Nephron progenitor cell (in vitro differentiated cells): ENCODE measurements at regions not wholly inside any gene's neighbourhood (a gene's known extent, or its start where the extent isn't known, plus 50 kb on each side); places are given as distances from the start of the nearest gene placed in this dataset.

Experiments used
- DNase-seq: peaks from one replicate; pipeline ENCODE4 v3.0.0; 2021
- H3K27ac Mint-ChIP-seq: 2 replicates; pipeline ENCODE4 v1.8.0; 2021; ENCODE audit warnings: mild to moderate bottlenecking, moderate library complexity, mixed read lengths
- H3K27me3 Mint-ChIP-seq: 2 replicates; pipeline ENCODE4 v1.8.0; 2021; ENCODE audit warnings: mild to moderate bottlenecking, low read depth, mixed read lengths; ENCODE audit not compliant: poor library complexity
- H3K36me3 Mint-ChIP-seq: 2 replicates; pipeline ENCODE4 v1.8.0; 2021; ENCODE audit warnings: low read depth, mixed read lengths
- H3K4me1 Mint-ChIP-seq: 2 replicates; pipeline ENCODE4 v1.8.0; 2021; ENCODE audit warnings: mixed read lengths
- H3K4me3 Mint-ChIP-seq: 2 replicates; pipeline ENCODE4 v1.8.0; 2021; ENCODE audit warnings: mild to moderate bottlenecking, moderate library complexity, mixed read lengths
- H3K9me3 Mint-ChIP-seq: 2 replicates; pipeline ENCODE4 v1.8.0; 2021; ENCODE audit warnings: mild to moderate bottlenecking, moderate library complexity, mixed read lengths
- CTCF ChIP-seq: fragments of 200-600 bp; sonication (generic); IDR thresholded peaks from 2 replicates; pipeline ENCODE4 v1.5.0; 2021; ENCODE audit warnings: antibody characterized with exemption

- no peaks in the 10 kb centered on the region for H3K27me3 Mint-ChIP-seq
- H3K9me3 Mint-ChIP-seq, result peaks cover 83% of the 10 kb centered on the region
- H3K36me3 Mint-ChIP-seq, result peaks cover 67% of the 10 kb centered on the region
- no peak for TF ChIP-seq CTCF
- H3K4me1 Mint-ChIP-seq, result peaks cover 18% of the 10 kb centered on the region
- H3K27ac Mint-ChIP-seq, result no peak overlapping the region
- no peak for DNase-seq
- no peak overlapping the region for H3K4me3 Mint-ChIP-seq
These were observed 54.5 kb downstream of the CLDN34 start for GRCh38 chrX:10021461-10022272.

- Mint-ChIP-seq H3K27ac (no peak overlapping the region), H3K27me3 (no peaks in the 10 kb centered on the region), H3K4me3 (no peak overlapping the region), H3K36me3 (peaks cover 72% of the 10 kb centered on the region), H3K9me3 (peaks cover 83% of the 10 kb centered on the region), H3K4me1 (peaks cover 12% of the 10 kb centered on the region)
- no peak for TF ChIP-seq CTCF
- no peak for DNase-seq
These were observed 55.0 kb downstream of the CLDN34 start for GRCh38 chrX:10022273-10022541.

- Mint-ChIP-seq H3K27me3 (no peaks in the 10 kb centered on the region), H3K9me3 (peaks cover 86% of the 10 kb centered on the region), H3K27ac (no peak overlapping the region), H3K36me3 (peaks cover 77% of the 10 kb centered on the region), H3K4me1 (peaks cover 7% of the 10 kb centered on the region), H3K4me3 (no peak overlapping the region)
- no peak for DNase-seq
- no peak for TF ChIP-seq CTCF
These were observed 55.6 kb downstream of the CLDN34 start for GRCh38 chrX:10022580-10023245.

- Mint-ChIP-seq H3K27ac (no peak overlapping the region), H3K9me3 (peaks cover 80% of the 10 kb centered on the region), H3K36me3 (peaks cover 74% of the 10 kb centered on the region), H3K27me3 (no peaks in the 10 kb centered on the region), H3K4me1 (no peaks in the 10 kb centered on the region), H3K4me3 (no peak overlapping the region)
- DNase-seq, result no peak
- TF ChIP-seq CTCF, result no peak
These were observed 56.7 kb downstream of the CLDN34 start for GRCh38 chrX:10023821-10024220.

- Mint-ChIP-seq H3K9me3 (peaks cover 77% of the 10 kb centered on the region), H3K27me3 (no peaks in the 10 kb centered on the region), H3K27ac (no peak overlapping the region), H3K36me3 (peaks cover 58% of the 10 kb centered on the region), H3K4me3 (no peak overlapping the region), H3K4me1 (no peaks in the 10 kb centered on the region)
- no peak for TF ChIP-seq CTCF
- no peak for DNase-seq
These were observed 58.8 kb downstream of the CLDN34 start for GRCh38 chrX:10025742-10026493.
